HG02885 (cell line): ENCODE measurements at regions not wholly inside any gene's neighbourhood (a gene's known extent, or its start where the extent isn't known, plus 50 kb on each side); places are given as distances from the start of the nearest gene placed in this dataset.

Experiments used
- ATAC-seq: cut with Tn5 transposase; IDR thresholded peaks from one replicate; pipeline ENCODE4 v1.9.1; 2021; ENCODE audit warnings: mild to moderate bottlenecking; ENCODE audit not compliant: unreplicated experiment, poor library complexity

DNA sequence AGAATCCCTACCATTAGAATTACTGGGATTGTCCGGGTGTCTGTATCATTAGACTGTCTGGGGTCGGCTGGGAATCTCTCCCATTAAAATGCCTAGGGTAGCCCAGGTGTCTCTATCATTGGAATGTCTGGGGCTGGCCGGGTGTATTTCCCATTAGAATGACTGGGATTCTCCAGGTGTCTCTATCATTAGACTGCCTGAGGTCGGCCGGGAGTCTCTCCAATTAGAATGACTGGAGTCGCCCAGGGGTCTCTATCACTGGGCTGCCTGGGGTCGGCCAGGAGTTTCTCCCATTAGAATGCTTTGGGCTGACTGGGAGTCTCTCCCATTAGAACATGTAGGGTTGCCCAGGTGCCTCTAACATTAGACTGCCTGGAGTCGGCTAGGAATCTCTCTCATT is 1560.7 kb downstream of the UQCRFS1 start:
- ATAC-seq: no peak

DNA sequence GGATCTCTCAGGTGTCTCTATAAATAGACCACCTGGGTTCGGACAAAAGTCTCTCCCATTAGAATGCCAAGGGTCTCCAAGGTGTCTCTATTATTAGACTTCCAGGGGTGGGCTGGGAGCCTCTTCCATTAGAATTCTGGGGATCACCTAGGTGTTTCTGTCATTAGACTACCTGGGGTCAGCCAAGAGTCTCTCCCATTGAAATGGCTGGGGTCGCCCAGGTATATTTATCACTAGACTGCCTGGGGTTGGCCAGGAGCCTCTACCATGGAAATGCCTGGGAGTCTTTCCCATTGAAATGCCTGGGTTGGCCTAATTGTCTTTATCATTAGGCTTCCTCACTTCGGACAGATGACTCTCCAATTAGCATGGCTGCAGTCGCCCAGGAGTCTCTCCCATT is 1565.5 kb downstream of the UQCRFS1 start:
- ATAC-seq: no peak

- no peak for ATAC-seq
Measured at GRCh38 chr19:27635401-27635800, 1577.5 kb downstream of the UQCRFS1 start.

GRCh38 chr19:27618006-27618405 is 1594.9 kb downstream of the UQCRFS1 start:
- ATAC-seq: no peak

DNA sequence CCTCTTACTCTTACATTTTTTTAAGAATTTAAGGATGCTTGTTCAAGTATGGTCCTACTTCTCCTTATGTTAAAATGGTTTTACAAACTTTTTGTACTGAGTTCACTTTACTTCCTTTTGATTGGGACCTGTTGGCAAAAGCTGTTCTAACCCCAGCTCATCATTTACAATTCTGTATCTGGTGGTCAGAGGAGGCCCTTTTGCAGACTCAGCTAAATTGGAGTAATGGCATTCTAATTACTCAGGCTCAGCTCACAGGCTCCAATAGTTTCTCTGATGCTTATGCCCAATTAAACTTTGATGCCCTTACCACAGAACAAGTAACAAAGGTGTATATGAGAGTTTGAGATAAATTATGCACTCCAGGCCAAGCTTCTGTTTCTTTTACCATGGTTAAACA is 1632.0 kb downstream of the UQCRFS1 start:
- no peak for ATAC-seq
